Peyer's patch (tissue), 4 donors: ENCODE measurements at regions not wholly inside any gene's neighbourhood (a gene's known extent, or its start where the extent isn't known, plus 50 kb on each side); places are given as distances from the start of the nearest gene placed in this dataset.

Experiments used
- POLR2A ChIP-seq, 2 donors: fragments of 450-650 bp; IDR thresholded peaks; one replicate each; pipeline ENCODE4 v1.5.1; 2017; ENCODE audit warnings: antibody characterized with exemption in 2 of 2, mild to moderate bottlenecking in 2 of 2, moderate library complexity in 2 of 2
- TF ChIP-seq, protein P1 (sequence below), 6 experiments: fragments of 450-650 bp in 4 of 6; fragments of 200-600 bp in 2 of 6; sonication (generic) in 1 of 6; IDR thresholded peaks; one replicate each; pipeline ENCODE4 v1.5.1; 2017 to 2019; ENCODE audit warnings: antibody characterized with exemption in 6 of 6, mild to moderate bottlenecking in 3 of 6, moderate library complexity in 1 of 6

DNA sequence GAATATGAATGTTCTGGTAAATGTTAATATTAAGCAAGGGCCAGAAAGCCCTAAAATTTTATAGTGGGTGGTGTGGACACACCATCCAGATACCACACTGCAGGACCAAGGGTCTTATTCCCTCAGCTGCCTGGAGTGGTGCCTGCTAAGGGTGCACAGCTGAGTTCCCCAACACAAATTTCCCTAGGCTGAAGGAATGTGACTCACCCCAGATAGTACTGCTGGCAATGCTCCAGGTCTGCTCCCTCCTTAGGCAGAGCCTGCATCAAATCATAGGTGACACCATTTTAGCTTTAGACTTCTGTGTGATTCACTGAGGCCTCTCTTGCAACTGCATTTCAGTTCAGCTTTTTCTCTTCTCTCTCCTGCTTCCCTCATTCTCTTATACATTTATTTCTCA is 321.1 kb downstream of the SATB2 start:
- TF ChIP-seq POLR2A (IDR thresholded peaks at IDR 0.05): no peak
- TF ChIP-seq, protein P1, sequence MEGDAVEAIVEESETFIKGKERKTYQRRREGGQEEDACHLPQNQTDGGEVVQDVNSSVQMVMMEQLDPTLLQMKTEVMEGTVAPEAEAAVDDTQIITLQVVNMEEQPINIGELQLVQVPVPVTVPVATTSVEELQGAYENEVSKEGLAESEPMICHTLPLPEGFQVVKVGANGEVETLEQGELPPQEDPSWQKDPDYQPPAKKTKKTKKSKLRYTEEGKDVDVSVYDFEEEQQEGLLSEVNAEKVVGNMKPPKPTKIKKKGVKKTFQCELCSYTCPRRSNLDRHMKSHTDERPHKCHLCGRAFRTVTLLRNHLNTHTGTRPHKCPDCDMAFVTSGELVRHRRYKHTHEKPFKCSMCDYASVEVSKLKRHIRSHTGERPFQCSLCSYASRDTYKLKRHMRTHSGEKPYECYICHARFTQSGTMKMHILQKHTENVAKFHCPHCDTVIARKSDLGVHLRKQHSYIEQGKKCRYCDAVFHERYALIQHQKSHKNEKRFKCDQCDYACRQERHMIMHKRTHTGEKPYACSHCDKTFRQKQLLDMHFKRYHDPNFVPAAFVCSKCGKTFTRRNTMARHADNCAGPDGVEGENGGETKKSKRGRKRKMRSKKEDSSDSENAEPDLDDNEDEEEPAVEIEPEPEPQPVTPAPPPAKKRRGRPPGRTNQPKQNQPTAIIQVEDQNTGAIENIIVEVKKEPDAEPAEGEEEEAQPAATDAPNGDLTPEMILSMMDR (IDR thresholded peaks at IDR 0.05): no peak
